ENCODE measurements at regions not wholly inside any gene's neighbourhood (a gene's known extent, or its start where the extent isn't known, plus 50 kb on each side); places are given as distances from the start of the nearest gene placed in this dataset.

DNA sequence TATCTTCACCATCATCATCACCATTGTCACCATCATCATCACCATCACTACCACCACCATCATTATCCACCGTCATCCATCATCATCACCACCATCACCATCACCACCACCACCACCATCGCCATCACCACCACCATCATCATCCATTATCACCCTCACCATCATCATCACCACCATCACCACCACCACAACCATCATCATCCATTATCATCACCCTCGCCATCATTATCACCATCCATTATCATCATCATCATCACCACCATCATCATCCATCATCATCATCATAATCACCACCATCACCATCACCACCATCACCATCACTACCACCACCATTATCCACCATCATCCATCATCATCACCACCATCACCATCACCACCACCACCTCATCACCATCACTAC is 95.6 kb downstream of the C16orf95 start:
- no peak for DNase-seq

DNA sequence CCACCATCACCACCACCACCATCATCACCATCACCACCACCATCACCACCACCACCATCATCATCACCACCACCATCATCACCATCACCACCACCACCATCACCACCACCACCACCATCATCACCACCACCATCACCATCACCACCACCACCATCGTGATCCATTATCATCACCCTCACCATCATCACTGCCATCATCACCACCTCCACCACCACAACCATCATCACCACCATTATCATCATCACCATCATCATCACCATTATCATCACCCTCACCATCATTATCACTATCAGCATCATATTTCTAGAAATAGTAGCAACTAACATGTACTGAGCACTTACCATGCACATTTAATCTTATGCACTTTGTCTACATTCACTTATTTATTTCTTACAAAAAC is 94.9 kb downstream of the C16orf95 start:
- DNase-seq: no peak

DNA sequence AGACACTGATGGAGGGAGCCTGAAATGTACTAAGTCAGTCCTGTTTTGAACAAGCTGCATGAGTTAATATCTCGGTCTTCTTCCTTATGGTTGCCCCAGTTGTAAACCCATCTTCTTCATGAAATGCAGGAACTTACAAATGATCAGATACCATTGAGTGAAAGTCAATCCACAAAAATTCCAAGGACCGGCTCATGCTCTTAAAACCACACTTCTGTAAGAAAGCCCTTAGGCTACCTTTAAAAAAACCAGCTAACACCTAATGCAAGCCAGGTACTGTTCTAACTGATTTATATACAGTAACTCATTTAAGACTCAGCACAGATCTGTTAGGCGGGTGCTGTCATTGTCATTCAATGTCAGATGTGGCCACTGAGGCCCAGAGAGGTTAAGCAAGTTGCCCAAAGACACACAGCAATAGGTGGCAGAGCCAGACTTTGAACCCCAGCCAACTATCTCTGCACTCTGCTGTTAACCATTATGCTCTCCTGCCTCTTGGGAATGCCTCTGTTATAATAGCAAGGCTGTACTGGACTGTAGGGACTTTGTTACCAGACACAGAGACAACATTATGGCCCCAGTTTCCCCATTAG is 93.4 kb downstream of the C16orf95 start:
- DNase-seq: no peak

DNA sequence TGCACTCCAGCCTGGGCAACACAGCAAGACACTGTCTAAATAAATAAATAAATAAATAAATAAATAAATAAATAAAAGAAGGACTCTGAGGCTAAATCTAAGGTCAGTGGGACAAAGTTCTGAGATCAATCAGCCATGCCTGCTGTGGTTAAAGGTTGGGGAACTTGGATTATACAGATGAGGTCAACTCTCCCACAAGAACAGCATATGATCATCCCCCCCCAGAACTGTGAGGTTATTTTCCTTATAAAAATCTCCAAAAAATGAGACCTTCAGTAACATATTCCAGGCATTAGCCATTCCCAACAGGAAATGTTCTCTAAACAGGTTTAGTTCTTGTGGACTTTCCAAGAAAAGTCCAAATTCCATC is 90.3 kb downstream of the C16orf95 start:
- DNase-seq: no peak

DNA sequence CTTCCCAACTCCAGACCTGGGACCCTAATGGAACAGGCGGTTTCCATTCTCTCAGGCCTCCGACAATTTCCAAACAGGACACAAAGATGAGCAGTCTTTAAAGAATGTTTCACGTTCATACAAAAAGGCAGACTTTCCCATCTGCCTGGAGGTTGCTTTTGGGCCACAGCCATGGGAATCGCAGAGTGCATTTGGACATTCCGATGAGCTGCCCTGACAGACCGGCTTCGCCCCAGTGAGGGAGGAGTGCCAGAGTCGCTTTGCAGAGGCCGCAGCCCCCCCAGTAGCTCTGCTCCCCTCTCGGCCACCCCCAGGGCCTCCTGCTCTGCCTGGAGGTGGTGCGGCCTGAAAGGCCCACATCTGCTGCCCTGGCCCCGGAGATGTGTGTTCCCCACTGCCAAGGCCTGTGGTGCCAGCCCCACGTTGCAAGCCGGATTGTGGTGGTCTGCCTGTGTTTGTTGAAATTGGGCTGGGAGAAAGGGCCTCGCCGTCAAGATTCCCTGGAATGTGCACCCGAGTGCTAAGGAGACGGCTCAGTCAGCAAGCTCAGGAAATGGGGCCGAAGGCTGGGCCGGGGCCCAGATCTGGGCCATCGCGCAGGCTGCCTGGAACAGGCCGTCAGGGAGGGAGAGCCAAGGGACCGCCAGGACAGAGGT is 89.8 kb downstream of the C16orf95 start:
- no peak for DNase-seq

DNA sequence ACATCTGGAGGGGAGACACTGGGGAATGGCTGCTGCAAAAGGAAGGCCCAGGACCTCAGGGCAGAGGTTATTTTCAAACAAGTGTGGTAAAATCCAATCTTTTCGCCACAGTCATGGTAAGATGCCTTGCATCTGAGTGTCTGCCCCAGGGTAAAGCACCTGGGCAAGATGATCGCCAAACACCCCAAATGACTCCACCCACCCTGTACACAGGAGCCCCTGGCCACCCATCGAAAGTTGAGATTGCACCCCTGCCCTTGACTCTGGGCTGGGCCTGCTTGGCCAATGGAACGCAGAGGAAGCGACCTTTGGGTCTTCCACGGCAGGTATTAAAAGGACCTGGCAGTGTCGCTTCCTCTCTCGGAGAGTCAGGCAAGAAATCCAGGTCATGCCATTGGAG is 88.8 kb downstream of the C16orf95 start:
- DNase-seq: no peak

DNA sequence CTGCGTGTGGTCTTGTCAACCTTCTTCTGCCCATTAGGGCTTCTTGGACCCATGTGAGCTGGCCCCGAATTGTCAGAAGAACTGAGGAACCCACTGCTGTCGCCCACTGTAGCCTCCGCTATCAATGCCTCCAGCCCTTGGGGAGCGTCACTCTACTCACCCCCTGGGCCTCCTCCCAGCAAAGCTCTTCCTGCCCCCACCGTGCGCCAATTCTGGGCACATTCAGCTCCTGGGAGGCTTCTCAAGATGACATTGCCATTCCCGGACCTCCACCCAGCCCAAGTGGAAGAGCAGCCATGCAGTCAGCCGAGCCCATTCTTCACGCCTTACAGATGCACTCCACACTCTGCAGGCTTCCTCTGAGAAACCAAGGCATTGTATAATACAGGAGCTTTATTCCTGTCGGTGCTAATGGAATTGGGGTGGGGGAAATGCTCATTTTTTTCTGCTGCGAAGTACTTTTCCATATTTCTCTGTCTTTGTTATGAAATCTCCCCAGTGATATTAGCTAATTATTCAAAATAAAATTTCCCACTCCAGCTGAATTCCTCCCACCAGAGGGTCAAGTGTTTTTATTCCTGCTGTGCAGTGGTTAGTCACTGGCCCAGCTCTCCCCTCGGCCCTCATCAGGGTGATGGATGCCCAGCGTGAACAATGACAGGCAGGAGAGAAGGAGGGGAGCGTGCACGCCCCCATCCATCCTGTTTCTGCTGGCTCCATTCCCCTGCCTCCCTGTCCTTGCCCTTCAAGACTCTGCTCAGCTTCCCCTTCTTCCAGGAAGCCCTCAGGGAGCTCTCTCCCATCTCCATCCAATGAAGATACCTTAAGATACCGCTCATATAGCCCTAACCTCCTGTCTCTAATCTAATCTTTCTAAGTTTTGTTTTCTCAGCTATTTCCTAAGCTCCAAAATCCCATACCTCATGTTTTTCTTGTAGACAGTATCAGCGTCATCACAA is 87.7 kb downstream of the C16orf95 start:
- DNase-seq: no peak

DNA sequence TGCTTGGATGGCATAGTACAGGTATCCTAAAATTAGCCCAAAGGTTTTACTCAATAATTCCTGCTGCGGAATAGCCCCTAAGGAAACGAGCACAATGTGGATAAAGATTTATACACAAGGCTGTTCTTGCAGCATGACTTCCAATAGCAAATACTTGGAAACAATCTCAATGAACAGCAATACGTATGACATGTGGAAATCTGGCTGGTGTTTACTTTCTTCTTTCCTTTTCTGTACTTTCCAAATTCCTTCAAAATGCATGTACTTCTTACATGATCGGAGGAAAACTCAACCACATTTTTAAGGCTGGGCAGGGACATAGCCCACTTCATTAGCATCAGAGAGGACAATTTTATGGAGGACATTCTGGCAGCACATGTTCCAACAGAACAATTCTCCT is 86.6 kb downstream of the C16orf95 start:
- DNase-seq: no peak

DNA sequence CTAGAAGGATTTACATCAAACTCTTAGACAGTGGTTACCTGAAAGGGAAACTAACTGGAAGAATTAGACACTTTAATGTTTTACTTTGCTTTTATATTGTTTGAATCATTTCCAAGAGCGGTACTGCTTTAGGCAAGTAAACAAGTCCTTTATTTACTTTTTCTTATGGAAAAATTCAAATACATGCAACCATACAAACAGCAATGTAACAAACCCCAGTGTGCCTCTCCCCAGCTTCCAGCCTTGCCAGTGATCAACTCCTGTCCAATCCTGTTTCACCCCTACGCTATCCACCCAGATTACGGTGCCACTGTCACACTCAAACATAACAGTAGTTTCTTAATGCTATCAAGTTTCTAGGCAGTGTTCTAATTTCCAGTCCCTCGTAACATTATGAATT is 85.9 kb downstream of the C16orf95 start:
- DNase-seq: no peak

DNA sequence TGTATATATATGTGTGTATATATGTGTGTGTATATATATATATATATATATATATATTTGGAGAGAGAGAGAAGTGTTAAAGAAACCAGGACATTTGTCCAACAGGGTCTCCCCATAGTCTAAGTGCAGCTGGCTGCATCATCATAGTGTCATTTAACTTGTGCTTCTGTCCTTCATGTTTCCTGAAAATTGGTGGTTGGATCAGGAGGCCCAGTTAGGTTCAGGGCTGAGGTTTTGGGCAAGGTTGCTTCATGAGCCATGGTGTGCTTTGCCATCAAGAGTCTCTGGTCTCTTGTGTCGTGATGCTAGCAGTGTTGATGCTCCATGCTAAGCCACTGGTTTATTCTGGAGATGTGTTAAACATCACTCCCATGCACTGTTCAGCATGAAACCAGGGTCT is 85.3 kb downstream of the C16orf95 start:
- no peak for DNase-seq

DNA sequence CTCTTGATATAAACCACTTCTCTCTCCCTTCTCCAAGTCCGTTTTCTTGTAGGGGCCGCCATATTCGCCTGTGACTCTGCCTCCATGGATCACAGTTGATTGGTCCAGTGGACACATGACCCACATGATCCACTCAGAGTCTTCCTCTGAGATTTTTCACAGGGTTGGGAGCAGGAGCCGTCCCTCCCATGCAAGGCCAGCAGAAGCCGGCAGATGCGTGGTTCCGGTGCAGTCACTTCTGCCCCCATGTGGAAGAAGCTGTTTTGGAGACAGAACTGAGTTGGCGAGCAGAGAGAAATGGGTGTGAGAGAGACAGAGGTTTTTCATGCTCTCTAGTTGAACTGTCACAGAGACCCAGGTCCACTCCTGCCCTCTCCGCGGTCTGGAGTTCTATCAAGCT is 83.3 kb downstream of the C16orf95 start:
- DNase-seq: no peak

DNA sequence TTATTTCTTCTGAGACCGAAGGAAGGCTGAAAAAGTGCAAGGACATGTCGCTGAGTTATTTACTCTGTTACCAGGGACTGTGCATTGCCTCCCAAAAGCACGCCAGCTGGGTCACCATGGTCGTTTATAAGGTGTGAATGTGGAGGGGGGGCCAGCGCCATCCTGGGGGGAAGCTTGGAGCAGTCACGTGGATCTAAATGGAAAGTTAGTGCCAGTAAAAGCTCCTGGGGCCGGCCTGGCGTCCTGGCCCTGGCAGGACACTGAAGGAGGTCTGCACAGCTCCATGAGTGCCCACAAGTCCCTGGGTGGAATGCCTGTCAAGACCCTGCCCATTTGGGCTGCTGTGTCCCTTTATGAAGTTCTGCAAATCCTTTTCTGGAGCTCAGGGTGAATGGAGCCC is 82.6 kb downstream of the C16orf95 start:
- DNase-seq: no peak

DNA sequence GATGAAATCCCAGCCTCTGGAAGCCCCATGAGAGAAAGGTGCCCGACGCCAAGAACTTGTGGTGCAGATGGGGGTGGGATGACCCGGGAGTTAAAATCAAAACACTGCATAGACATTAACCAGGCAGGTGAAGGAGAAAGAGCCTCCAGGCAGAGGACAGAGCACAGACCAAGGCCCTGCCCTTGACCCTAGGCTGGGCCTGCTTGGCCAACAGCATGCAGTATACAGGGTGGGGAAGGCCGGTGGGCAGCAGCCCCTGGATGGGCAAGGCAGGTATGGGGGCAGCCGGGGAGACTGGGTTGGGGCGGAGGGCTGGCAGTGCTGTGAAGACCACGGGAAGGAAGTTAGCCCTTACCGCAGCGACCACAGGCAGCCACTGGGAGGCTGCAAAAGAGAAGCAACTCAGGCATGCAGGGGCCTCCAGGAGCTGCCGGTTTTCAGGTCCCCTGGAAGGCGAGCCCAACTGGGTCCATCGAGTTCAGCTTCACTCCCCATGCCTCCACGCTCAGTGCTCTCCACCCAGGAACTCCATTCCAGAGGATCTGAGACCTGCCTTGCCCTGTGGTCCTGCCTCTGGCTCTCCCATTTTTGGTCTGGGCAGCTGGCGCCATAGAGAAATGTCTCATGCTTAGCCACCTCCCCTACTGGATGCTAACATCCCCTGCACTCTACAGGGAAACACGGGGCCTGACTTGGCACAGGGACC is 81.2 kb downstream of the C16orf95 start:
- no peak for DNase-seq

DNA sequence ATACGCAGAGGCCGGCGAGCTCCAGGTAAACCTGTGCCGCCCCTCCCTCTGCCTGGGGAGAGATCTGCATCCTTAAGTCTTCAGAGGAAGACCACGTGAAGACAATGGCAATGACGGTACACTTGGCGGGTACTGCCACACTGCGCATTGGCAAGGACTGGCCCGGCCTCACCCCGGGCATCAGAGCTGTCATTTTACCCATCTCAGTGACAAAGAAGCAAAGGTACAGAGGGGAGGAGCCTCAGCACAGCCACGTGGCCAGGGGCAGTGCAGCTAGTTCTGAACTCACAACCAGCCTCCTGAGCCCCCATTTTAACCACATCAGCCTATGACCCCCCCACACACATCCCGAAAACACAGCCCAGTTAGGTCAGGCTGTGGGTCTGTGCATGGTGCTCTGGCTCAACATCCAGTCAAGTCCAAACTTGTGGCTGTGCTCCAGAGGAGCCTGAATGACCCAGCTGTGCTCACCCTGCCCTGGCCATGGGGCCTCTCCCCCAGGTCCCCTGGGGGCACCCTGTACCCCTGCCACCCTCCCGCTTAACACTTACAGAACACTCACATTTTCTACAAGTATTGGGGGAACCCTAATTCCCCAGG is 80.6 kb downstream of the C16orf95 start:
- DNase-seq: no peak

DNA sequence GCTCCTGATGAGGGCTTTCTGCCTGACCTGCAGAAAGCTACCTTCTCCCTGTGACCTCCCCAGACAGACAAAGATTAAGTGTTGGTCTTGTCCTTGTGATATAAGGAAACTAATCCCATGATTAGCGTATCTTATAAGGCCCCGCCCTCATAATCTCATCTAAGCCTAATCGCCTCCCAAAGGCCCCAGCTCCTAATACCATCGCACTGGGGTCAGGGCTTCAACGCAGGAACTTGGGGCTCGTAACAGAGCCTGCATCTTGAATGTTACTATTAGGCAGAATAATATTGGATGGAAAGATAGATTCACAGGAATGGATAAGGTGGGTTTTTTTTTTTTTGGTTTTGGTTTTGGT is 78.9 kb downstream of the C16orf95 start:
- DNase-seq: no peak

DNA sequence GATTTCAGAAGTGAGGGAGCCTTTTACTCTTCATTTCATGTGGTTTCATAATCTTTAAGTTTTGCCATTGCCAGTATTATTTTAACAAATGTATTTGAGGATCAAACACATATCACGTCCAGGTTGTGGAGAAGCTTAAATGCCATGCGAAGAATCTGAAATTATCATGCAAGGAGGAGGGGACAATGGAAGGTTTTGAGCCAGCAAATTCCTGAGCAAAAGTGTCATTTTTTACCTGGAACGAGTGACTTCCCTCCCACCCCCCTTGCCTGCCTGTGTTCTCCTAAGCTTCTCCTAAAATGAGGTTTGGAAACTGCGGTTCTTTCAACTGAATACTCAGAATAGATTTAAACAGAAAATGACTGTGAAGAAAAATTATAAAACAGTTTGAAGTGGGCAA is 77.6 kb downstream of the C16orf95 start:
- DNase-seq: no peak

DNA sequence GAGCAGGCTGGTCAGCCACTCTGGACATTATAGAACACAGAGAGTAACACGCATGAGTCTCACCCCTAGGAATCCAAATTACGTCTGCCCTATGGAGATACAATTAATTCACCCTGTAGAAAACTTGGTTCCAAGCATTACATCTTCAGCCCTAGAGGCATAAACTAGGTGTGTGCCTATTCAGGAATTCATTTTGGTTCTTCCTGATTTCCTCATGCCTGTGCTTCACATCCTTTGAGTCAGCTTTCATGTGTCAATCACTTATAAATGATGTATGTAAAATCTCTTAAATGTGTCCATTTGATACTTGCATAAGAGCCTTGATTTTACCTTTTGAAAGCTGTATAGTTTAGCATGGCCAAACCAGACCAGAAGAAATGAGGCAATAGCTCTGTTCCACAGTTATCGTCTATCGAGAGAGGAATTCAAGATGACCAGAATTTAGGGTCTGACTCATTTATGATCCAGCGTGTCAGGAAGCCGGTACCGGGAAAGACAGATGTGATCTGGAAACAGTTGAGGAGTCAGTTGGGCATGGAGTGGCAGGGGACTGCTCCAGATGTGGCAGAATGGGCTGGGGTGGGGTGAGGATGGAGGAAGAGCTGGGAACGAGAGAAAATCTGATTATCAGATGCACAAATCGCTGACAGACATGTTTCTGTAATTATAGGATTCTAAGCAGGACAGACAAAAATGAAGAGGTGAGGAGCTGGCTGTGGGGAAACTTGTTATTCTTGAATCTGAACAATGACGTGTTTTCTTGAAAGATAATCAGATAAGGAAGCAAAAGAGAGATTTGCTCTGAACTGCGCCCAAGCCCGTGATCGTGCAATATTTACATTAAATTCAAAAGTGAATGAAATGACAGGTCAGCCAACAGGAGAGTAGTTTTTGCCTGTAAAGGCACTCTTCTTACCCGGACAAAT is 76.7 kb downstream of the C16orf95 start:
- no peak for DNase-seq

DNA sequence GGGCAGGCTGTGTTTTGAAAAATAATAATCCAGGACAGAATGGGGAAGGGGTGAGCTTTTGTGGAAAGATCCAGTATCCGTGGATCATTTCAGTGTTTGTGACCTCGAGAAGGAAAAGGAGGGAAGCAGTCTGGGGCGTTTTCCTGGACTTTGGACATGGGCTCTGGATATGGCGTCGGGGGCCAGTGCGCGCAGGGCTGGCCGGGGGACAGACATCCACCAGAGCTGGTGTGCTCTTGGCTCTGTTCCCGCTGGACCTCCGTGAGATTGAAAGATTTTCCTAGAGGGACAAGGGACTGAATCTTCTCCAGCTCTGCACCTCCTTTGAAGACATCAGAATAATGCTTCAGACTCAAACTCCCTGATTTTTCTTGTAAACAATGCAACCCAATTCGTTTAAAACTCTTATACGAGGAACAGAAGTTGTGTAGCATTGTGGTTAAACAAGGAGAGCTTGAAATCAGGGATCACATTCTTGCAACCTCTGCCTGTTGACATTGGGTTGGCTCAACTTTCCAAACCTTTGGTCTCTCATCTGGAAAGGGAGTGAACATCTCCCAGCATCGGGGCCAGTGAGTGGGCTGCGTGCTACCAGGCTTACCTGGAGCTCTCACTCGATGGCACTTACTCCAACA is 75.9 kb downstream of the C16orf95 start:
- DNase-seq: no peak

DNA sequence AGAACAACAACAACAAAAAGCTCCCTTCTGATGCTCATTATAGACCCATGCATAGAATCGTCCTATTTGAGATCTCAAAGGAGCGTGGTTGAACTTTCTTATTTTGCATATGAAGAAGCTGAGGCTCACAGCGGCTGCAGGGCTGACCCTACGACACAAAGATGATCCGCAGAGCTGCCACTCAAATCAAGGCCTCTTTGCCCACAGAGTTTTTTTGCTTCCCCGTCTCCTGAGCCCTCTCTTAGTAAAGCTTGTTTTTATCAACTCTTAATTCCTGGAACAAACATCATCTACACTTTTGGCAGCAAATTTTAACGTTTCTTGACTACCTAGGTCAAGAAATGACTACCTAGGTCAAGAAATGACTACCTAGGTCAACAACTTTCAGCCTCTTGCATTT is 73.7 kb downstream of the C16orf95 start:
- no peak for DNase-seq

DNA sequence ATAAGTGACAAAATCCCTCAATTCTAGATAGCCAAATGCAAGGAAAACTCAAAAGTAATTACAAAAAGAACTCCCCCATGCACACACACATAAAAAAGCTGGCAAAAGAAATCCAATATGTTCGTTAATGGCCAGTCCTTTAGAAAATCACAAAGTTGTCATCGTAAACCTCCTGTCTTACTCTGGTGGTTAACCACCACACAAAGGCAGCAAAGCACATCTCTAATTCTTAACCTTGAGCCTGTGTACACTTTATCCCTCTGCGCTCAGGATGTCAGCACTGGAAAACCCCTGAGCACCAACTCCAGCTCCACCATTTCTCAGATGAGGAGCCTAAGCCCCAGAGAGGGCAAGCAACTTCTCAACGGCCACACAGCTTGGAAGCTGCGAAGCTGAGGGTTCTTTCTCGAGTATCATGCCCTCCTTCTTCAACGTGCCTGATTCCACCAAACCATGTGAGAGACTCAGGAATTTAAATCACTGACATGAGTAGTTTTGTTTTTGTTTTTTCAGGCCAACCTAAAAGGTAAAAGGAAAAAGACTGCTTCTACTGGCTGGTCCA is 72.5 kb downstream of the C16orf95 start:
- no peak for DNase-seq

DNA sequence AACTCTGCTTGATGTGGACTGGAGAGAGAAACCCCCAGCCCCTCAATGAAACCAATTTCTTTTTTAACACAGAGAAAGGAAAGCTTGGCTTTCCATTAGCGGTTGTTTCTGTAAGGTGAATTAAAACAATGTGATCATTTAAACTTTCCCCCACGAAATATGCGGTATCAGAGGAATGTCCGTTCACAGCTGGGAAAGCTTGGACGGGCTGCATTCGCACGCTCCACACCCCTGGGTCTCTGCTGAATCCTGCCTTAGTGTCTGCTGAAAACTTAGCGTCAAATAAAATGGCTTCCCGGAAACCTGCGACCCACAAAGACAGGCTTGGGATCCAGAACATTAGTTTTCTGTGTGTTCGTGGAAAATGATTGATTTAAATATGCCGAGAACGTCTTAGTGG is 71.7 kb downstream of the C16orf95 start:
- no peak for DNase-seq

Measured in activated T-cell treated with anti-CD3 and anti-CD28 coated beads, Interleukin-2, amount 50 U/mL, for 48 hours (primary cell).